NAMALWA (cell line): ENCODE measurements at regions not wholly inside any gene's neighbourhood (a gene's known extent, or its start where the extent isn't known, plus 50 kb on each side); places are given as distances from the start of the nearest gene placed in this dataset.

Experiments
- DNase-seq: peaks from one replicate; pipeline ENCODE4 v3.0.0-alpha.2; 2015; ENCODE audit warnings: low spot score

DNA sequence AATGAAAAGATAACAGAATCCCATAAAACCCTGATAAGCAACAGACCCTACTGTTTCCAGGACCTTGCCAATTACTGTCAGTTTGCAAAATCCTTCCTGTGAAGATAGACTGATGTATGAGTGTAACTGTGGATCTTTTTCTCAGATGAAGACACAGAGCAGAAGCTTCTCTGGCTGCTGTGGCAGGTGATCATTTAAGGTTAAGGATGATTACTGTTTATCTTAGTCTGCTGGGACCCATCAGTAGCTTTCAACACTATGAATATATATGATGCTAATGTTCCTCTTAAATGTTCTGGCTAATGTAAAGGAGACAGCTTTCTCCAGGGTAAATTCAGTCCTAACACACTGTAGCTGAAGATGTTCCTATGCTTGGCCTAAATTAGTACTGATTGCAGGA is 56.0 kb upstream of the CTTNBP2 start:
- no peak for DNase-seq

DNA sequence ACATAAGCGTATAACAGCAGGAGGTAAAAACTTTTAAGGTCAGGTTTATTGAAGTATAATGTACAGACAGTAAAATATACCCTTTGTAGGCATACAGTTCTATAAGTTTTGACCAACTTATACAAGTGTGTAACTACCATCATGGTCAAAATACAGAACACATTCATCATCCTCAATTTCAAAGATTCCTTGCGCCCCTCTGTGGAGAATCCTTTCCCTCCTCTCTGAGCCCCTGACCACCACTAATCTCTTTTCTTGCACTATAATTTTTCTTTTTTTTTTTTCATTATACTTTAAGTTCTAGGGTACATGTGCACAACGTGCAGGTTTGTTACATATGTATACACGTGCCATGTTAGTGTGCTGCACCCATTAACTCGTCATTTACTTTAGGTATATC is 58.1 kb upstream of the CTTNBP2 start:
- no peak for DNase-seq

- DNase-seq: no peak
Measured at GRCh38 chr7:117937049-117937752, 64.0 kb upstream of the CTTNBP2 start.

- DNase-seq: no peak
Measured at GRCh38 chr7:117937753-117938483, 64.7 kb upstream of the CTTNBP2 start.

- DNase-seq: no peak
Measured at GRCh38 chr7:117941138-117941810, 68.0 kb upstream of the CTTNBP2 start.

GRCh38 chr7:117942780-117943179 is 69.5 kb upstream of the CTTNBP2 start:
- DNase-seq: no peak

- no peak for DNase-seq
Measured at GRCh38 chr7:117944886-117945285, 71.6 kb upstream of the CTTNBP2 start.

- DNase-seq: no peak
Measured at GRCh38 chr7:117946151-117946633, 73.0 kb upstream of the CTTNBP2 start.

GRCh38 chr7:117949232-117949631 is 76.0 kb upstream of the CTTNBP2 start:
- DNase-seq: no peak

DNA sequence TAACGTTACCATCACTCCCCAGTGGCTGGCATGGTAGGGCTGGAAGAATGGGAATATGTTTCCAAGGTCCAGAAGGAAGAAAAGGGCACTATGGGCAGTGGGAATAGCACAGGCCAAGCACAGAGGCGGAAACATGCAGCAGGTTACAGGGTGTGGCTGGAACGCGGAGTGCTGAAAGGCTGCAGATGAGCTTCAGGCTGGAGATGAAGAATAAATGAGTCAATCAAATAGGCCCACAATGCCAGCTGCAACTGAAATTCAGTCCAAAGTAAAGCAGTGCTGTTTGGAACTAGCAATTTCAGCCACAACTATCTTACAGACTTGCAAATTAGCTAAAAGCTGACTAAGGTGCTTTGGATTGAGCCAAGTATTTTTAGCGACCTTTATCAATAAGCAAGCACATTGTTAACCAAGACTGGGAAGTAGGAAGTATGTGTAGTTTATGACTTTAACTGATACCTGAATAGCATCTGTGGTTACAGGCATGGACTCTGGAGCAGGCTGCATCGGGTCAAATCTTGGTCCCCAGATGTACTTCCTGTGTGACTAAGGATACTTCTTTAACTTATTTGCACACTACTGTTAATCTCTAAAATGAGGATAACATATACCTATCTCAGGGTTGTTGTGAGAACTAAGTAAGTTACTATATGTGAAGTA is 77.5 kb upstream of the CTTNBP2 start:
- DNase-seq: no peak

DNA sequence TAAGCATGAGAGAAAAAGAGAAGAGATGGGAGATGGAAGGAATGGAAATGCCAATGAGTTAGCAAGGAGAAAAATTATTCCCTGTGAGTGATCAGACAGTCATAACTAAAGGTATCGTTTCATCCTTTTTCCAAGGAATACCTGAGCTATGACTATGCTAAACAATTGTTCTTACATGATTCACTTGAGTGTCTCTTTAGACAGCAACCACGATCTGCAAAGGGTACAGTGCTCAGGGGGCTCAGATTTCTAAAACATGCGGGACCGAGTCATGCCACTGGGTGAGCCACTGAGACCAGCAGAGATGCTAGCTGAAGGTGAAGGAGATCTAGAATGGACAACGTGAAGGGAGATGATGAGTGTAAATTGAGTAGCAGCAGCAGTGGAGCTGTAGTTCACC is 78.0 kb upstream of the CTTNBP2 start:
- DNase-seq: no peak

DNA sequence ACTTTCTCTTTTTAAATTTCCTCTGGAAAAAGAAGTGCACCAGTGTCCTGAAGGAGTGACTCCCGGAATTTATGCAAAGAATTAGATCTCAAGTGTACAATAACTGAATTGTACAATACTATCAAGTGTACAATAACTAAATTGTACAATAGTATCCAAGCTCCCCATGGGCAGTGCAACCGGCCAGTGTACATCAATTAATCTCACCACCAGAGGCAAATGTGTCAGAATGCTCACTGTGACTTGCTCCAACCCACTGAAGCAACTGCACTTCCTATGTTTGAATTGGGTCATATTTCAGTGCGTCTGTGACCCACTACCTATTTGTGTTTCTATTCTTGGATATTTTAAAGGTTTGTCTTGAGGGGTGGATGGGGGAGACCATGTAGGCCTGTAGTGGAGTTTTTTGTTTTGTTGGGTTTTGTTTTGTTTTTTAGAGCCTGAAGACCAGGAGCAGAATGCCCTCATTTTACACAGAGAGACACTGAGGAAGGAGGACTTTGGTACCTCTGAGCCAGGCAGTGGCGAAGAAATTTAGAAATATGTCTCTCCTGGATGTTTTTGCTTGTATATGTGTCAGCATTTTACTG is 78.5 kb upstream of the CTTNBP2 start:
- DNase-seq: no peak

DNA sequence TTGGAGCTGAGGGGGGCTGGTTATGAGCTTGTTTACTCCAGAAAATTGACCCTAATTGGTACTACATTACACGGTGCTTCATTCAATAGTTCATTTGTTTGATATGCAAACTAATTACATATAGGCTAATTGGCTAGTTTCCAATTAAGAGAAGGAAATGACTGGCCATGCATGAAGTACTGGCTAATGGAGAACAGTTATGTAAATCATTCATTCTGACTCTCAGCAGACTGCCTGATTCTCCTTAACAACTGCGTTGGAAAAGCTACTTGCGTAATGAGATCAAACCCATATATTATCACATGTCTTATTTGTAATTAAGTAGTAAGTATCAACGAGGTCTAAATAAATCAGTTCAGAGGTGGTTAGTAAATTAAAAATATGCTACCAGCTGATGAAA is 81.8 kb upstream of the CTTNBP2 start:
- no peak for DNase-seq

GRCh38 chr7:117960351-117960750 is 87.1 kb upstream of the CTTNBP2 start:
- no peak for DNase-seq

DNA sequence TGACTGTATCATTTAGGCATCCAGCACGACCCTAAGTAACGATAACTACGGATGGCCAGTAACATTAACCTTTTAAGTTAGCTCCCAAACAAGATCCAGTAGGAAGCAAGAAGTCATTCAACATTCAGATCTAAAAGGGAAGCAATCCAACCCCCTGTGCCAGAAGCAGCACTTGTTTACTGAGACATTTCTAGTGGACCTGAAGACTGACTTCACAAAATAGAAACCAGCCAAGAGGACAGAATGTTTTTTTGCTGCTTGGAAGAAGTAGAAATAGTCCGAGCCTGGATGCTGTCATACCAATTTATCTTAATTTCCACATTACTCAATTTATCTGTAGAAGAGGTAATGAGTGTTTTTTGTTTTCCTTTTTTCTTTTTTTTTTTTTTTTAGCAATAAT is 88.0 kb upstream of the CTTNBP2 start:
- DNase-seq: no peak

- no peak for DNase-seq
Measured at GRCh38 chr7:117962366-117962994, 89.2 kb upstream of the CTTNBP2 start.

DNA sequence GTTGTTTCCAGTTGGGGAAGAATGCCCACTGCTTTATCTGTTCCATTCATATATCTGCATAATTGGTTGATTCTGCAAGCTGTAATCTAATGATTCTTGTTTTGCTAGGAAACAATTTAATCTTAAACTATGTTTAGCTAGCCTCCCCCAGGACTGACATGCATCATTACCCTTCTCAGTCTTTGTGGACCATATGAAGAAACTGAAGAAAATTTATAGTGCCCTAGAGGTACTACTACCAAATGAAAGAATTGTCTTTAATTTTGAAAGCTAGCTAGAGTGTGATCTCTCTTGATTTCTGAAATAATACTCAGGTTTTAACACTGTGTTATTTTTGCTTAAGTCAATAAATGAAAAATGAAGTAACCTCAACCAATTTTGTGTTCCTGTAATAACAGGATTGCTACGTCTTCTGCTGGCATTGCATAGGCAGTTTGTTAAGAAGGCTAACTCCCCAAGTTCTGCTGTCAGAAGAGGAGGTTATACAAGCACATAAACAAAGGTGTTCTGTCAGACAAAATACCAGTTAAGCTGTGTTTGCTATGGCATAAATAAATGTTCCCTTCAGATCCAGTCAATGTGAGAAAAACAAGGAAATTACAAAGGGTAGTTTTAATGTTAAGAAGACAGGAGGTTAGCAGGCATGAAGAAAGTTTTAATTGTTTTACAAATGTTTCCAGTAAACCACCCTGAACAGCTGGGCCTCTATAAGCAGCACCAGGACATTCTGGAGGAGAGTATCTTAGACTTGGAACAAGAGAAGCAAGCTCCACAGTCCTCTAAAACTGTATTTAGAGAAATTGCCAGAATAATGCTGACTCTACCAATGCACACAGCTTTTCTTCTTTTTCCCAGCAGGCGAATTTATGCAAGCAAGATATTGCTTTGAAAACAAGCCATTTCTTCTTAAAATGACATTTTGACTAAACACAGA is 90.3 kb upstream of the CTTNBP2 start:
- DNase-seq: no peak

DNA sequence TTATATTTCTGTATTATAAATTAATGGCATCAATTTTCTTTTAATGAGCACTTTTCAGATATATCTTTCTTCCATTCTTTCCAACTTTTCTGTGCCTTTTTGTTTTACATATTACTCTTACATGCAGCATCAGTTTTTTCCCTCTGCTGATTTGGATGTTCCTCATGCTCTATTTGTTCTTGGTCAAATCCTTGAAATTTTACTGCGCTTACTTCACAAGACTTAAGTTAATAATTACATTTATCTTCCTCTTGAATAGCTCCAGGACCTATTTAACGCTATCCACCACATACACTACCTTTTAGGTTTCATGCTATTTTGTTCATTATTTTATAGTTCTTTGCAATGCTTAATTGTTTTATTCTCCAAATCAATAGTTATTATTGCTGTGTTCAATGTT is 97.6 kb upstream of the CTTNBP2 start:
- no peak for DNase-seq

GRCh38 chr7:117971556-117972244 is 98.5 kb upstream of the CTTNBP2 start:
- no peak for DNase-seq

DNA sequence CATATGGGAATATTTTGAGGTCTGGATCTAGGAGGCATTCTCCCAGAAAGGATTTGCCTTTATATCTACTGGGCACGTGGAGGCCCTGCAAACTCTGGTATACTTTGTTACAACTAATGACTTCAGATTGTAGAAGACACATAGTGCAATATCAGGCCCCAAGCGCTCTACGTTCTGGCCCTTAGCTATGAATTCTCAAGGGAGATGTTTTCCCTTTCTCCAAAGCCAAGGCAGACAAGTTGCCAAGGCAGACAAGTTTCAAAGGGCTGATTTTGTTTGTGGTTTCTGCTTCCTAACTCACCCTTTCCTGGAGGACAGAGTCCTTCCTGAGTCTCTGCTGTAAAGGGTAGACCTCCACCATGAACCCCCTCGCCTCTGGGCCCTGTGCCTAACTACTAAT is 99.4 kb upstream of the CTTNBP2 start:
- DNase-seq: no peak
